HL-60 (cell line): ENCODE measurements at regions not wholly inside any gene's neighbourhood (a gene's known extent, or its start where the extent isn't known, plus 50 kb on each side); places are given as distances from the start of the nearest gene placed in this dataset.
"Not testable (repeated sequence)": the region's sequence is repeated elsewhere in the genome, so short reads cannot be mapped to it uniquely, and the experiment has no call there.

Source experiments
- DNase-seq, 2 experiments: peaks; one replicate each; pipeline ENCODE4 v3.0.0-alpha.2; 2010 to 2020; ENCODE audit warnings: low read depth in 1 of 2, low spot score in 1 of 2
- H3K27ac ChIP-seq: fragments of 250-450 bp; sonication (Bioruptor Pico); replicated peaks from 2 replicates; pipeline ENCODE4 v1.5.1; 2020; ENCODE audit warnings: mild to moderate bottlenecking, moderate library complexity
- H3K27me3 ChIP-seq: fragments of 250-450 bp; sonication (Bioruptor Pico); 2 replicates; pipeline ENCODE4 v1.5.1; 2021; ENCODE audit warnings: mild to moderate bottlenecking, moderate library complexity; ENCODE audit not compliant: insufficient read depth, poor library complexity, severe bottlenecking
- H3K4me3 ChIP-seq: replicated peaks from 2 replicates; pipeline ENCODE4 v1.5.1; 2011; ENCODE audit warnings: mild to moderate bottlenecking, control low read depth, low read length; ENCODE audit not compliant: insufficient read depth
- SPI1 ChIP-seq: IDR thresholded peaks from 2 replicates; pipeline ENCODE4 v1.6.1; 2012; ENCODE audit warnings: low read depth, mild to moderate bottlenecking, borderline replicate concordance

DNA sequence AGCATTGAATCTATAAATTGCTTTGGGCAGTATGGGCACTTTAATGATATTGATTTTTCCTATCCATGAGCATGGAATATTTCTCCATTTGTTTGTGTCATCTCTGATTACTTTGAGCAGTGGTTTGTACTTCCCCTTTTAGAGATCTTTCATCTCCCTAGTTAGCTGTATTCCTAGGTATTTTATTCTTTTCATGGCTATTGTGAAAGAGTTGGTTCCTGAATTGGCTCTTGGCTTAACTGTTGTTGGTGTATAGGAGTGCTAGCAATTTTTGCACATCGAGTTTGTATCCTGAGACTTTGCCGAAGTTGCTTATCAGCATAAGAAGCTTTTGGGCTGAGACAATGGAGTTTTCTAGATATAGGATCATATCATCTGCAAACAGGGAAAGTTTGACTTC, 50.2 kb upstream of the NEIL3 start:
- peak in 1 of 2 experiments; percentile 35 for DNase-seq
- H3K4me3 ChIP-seq, H3K27me3 ChIP-seq: not testable (repeated sequence)
- peak; percentile 50; the same call in 1 of the 2 replicates for TF ChIP-seq SPI1
- H3K27ac ChIP-seq = peak overlapping the region; percentile 2; the same call in 1 of the 2 replicates
